ENCODE measurements at regions not wholly inside any gene's neighbourhood (a gene's known extent, or its start where the extent isn't known, plus 50 kb on each side); places are given as distances from the start of the nearest gene placed in this dataset.
"Not testable (repeated sequence)": the region's sequence is repeated elsewhere in the genome, so short reads cannot be mapped to it uniquely, and the experiment has no call there.

DNA sequence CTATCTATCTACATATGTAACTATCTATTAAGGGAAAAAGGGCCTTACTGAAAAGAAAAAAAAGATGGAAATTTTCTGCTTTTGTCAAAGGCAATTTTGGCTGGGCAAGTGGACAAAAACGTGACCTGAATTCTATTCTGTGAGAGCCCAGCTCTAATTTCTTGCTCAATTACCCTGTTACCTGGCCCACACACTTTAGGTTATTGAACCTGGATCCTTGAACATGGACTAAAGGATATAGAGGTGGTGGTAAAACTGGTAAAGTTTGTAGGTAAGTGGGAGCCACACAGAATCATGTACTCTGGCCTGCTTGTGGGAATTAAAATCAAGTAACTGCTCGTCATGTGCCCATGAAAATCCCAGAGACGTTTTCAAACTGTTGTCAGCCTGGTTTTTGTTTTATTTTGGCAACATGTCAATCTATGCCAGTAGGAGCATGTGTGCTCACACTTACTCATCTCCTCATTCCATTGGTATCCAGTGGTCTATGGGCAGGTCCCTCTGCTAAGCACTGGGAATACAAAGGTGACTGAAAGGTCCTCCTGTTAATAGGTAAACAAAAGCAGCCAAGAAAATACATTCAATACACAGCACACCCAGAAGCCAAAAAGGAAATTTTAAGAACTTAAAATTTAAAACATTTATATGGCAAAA is 113.7 kb upstream of the WARS2 start:
- Histone ChIP-seq H3K4me1 (ENCODE audit: low read depth) (no peaks in the 10 kb centered on the region), H3K9me3 (peaks cover 4% of the 10 kb centered on the region), H3K36me3 (ENCODE audit: low read depth) (no peaks in the 10 kb centered on the region), H3K4me3 (no peak overlapping the region)
- TF ChIP-seq, protein P1, sequence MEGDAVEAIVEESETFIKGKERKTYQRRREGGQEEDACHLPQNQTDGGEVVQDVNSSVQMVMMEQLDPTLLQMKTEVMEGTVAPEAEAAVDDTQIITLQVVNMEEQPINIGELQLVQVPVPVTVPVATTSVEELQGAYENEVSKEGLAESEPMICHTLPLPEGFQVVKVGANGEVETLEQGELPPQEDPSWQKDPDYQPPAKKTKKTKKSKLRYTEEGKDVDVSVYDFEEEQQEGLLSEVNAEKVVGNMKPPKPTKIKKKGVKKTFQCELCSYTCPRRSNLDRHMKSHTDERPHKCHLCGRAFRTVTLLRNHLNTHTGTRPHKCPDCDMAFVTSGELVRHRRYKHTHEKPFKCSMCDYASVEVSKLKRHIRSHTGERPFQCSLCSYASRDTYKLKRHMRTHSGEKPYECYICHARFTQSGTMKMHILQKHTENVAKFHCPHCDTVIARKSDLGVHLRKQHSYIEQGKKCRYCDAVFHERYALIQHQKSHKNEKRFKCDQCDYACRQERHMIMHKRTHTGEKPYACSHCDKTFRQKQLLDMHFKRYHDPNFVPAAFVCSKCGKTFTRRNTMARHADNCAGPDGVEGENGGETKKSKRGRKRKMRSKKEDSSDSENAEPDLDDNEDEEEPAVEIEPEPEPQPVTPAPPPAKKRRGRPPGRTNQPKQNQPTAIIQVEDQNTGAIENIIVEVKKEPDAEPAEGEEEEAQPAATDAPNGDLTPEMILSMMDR (IDR thresholded peaks at IDR 0.05), result no peak
- no peak for ATAC-seq
- no peak for DNase-seq
- intact Hi-C loops (cut with DNase I, micrococcal nuclease), result no loop called here

DNA sequence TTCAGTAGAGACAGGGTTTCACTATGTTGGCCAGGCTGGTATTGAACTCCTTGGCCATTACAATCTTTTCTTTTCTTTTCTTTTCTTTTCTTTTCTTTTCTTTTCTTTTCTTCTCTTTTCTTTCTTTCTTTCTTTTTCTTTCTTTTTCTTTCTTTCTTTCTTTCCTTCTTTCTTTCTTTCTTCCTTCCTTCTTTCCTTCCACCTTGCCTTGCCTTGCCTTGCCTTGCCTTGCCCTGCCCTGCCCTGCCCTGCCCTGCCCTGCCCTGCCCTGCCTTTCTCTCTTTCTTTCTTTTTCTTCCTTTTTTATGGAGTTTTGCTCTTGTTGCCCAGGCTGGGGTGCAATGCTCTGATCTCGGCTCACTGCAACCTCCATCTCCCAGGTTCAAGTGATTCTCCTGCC is 112.5 kb upstream of the HAO2 start:
- H3K4me3 ChIP-seq; H3K4me1 ChIP-seq (ENCODE audit: low read depth); ATAC-seq; H3K36me3 ChIP-seq (ENCODE audit: low read depth); intact Hi-C loops (cut with DNase I, micrococcal nuclease); H3K9me3 ChIP-seq; DNase-seq: not testable (repeated sequence)

DNA sequence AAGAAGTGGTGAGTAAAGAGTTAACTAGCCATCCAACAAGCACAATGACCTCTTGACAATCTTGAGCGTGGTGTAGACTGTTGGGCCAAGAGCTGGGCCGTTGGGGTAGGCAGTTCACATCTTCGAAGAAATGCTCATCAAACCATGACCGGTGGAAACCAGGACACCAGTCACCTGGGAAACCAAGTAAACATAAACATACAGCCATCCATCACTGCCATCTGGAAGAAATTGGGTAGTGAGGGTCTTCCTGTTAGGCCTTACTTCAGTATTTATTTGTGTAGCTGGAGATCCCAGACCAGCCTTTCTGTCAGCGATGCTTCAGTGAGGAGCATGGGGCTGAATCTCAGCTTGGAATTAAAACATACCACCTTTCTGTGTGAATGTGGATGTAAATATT is 108.1 kb upstream of the HAO2 start:
- TF ChIP-seq, protein P1 (IDR thresholded peaks at IDR 0.05), result no peak
- ATAC-seq (no peak), DNase-seq (no peak)
- no peaks in the 10 kb centered on the region for H3K4me1 ChIP-seq (ENCODE audit: low read depth)
- H3K36me3 ChIP-seq (ENCODE audit: low read depth), result no peaks in the 10 kb centered on the region
- intact Hi-C loops (cut with DNase I, micrococcal nuclease), result no loop called here
- peaks cover 4% of the 10 kb centered on the region for H3K9me3 ChIP-seq
- no peak overlapping the region for H3K4me3 ChIP-seq

DNA sequence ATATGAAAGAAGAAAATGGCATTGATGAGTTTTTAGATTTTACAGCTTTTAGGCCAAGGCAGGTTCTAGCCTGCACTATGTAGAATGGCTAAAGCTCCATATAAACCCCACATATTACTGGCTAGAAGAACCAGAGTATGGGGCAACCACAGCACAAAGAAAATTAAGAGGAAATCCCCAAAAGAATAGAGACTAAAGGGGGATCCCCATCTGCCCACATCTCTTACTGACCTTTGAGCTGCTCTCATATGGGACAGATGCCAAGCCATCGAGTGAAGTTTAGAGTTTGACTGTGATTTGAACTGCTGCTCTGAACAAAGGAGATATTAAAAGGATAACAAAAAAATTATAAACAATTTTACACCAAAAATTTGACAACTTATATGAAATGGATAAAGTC is 102.2 kb upstream of the HAO2 start:
- Histone ChIP-seq H3K36me3 (ENCODE audit: low read depth) (no peaks in the 10 kb centered on the region), H3K4me1 (ENCODE audit: low read depth) (no peaks in the 10 kb centered on the region), H3K9me3 (no peaks in the 10 kb centered on the region), H3K4me3 (no peak overlapping the region)
- TF ChIP-seq, protein P1 (IDR thresholded peaks at IDR 0.05), result no peak
- no peak for ATAC-seq
- no peak for DNase-seq
- intact Hi-C loops (cut with DNase I, micrococcal nuclease), result no loop called here

DNA sequence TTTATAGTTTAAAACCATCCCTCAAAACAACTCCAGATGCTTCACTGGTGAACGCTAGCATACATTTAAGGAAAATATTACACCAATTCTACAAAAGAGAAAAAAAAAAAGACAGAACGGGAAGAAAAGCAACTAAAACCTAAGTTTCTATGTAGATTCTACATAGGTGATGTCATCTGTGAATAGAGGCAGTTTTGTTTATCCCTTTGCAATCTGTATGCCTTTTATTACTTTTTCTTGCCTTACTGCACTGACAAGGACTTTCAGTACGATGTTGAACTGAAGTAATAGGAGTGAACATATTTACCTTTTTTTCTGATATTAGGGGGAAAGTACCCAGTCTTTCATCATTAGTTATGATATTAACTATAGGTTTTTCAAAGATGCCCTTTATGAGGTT is 101.7 kb upstream of the HAO2 start:
- ATAC-seq, result no peak
- no peaks in the 10 kb centered on the region for H3K36me3 ChIP-seq (ENCODE audit: low read depth)
- intact Hi-C loops (cut with DNase I, micrococcal nuclease), result no loop called here
- DNase-seq, result no peak
- H3K9me3 ChIP-seq, result no peaks in the 10 kb centered on the region
- TF ChIP-seq, protein P1 (IDR thresholded peaks at IDR 0.05), result no peak
- H3K4me3 ChIP-seq, result no peak overlapping the region
- no peaks in the 10 kb centered on the region for H3K4me1 ChIP-seq (ENCODE audit: low read depth)

DNA sequence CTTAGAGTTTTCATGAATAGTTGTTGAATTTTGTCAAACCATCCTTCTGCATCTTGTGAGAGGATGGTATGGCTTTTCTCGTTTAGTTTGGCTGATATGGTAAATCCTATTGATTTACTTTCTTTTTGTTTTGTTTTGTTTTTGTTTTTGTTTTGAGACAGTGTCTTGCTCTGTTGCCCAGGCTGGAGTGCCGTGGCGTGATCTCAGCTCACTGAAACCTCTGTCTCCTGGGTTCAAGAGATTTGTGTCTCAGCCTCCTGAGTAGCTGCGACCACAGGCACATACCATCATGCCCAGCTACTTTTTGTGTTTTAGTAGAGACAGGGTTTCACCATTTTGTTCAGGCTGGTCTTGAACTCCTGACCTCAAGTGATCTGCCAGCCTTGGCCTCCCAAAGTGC is 101.3 kb upstream of the HAO2 start:
- H3K4me3 ChIP-seq; DNase-seq; intact Hi-C loops (cut with DNase I, micrococcal nuclease); H3K4me1 ChIP-seq (ENCODE audit: low read depth); ATAC-seq; H3K9me3 ChIP-seq; H3K36me3 ChIP-seq (ENCODE audit: low read depth): not testable (repeated sequence)

DNA sequence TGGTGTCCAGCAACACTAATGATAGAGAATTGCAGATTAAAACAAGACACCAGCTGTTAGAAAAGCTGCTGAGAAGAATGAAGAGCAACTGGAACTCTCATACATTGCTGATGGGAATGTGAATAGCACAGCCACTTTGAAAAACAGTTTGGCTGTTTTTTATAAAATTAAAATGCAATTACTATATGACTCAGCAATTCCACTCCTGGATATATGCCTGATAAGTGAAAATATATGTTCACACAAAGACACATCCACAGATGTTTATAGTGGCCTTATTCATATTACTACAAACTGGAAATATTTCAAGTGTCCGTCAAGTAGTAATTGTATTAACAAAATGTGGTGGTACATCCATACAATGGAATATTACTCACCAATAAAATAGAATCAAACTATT is 99.7 kb upstream of the HAO2 start:
- Histone ChIP-seq H3K4me1 (ENCODE audit: low read depth) (no peaks in the 10 kb centered on the region), H3K36me3 (ENCODE audit: low read depth) (no peaks in the 10 kb centered on the region), H3K4me3 (no peak overlapping the region), H3K9me3 (no peaks in the 10 kb centered on the region)
- TF ChIP-seq, protein P1 (IDR thresholded peaks at IDR 0.05), result no peak
- DNase-seq (no peak), ATAC-seq (no peak)
- intact Hi-C loops (cut with DNase I, micrococcal nuclease), result no loop called here
